ENCODE measurements at regions not wholly inside any gene's neighbourhood (a gene's known extent, or its start where the extent isn't known, plus 50 kb on each side); places are given as distances from the start of the nearest gene placed in this dataset.
A peak's percentile ranks its signal among the peaks of the same experiment; 100 is the strongest.

- H3K4me1 ChIP-seq (ENCODE audit: control insufficient read depth, low read depth, low read length): no peaks in the 10 kb centered on the region
- H2BK15ac ChIP-seq (replicated peaks; ENCODE audit: low read depth): no peak overlapping the region
- no peak overlapping the region for H3K18ac ChIP-seq (ENCODE audit: low read length)
- H3K27ac ChIP-seq (ENCODE audit: low read depth, low read length): no peak overlapping the region
- no CpG with 5 or more reads among the region's 5 CpGs for WGBS (ENCODE audit: extremely low coverage, insufficient coverage, low lambda C conversion rate)
- H2AK5ac ChIP-seq (ENCODE audit: low read length): no peak overlapping the region
- H3K4me3 ChIP-seq (ENCODE audit: low read length): no peak overlapping the region
- H3K9ac ChIP-seq (ENCODE audit: low read length): no peak overlapping the region
- no peak overlapping the region for H2BK5ac ChIP-seq (ENCODE audit: low read length)
- no peak for DNase-seq
- H3K79me2 ChIP-seq (ENCODE audit: control insufficient read depth, insufficient read depth, low read length): no peaks in the 10 kb centered on the region
- no peak overlapping the region for H3K4ac ChIP-seq (ENCODE audit: low read depth, low read length)
- H3K36me3 ChIP-seq (ENCODE audit: control insufficient read depth, insufficient read depth, low read length): no peaks in the 10 kb centered on the region
- no peak overlapping the region for H4K5ac ChIP-seq (ENCODE audit: low read length)
- H3K27me3 ChIP-seq (ENCODE audit: insufficient read depth, low read length, poor library complexity): no peaks in the 10 kb centered on the region
- H4K8ac ChIP-seq (ENCODE audit: low read depth, low read length): no peak overlapping the region
- H3K56ac ChIP-seq (ENCODE audit: low read length): peak overlapping the region; percentile 3
- H3K79me1 ChIP-seq (ENCODE audit: low read length): no peaks in the 10 kb centered on the region
- no peak overlapping the region for H3K4me2 ChIP-seq (ENCODE audit: low read length)
- H3K23ac ChIP-seq (ENCODE audit: low read length): no peak overlapping the region
- no peak overlapping the region for H2BK120ac ChIP-seq (ENCODE audit: low read depth, low read length)
Observed at GRCh38 chr15:72856549-72857040, 73.0 kb upstream of the ADPGK start.

- no peak overlapping the region for H2BK5ac ChIP-seq (ENCODE audit: low read length)
- no peak overlapping the region for H3K4me3 ChIP-seq (ENCODE audit: low read length)
- no peaks in the 10 kb centered on the region for H3K79me2 ChIP-seq (ENCODE audit: control insufficient read depth, insufficient read depth, low read length)
- DNase-seq: no peak
- H3K18ac ChIP-seq (ENCODE audit: low read length): no peak overlapping the region
- no peak overlapping the region for H4K8ac ChIP-seq (ENCODE audit: low read depth, low read length)
- no peaks in the 10 kb centered on the region for H3K36me3 ChIP-seq (ENCODE audit: control insufficient read depth, insufficient read depth, low read length)
- H3K27me3 ChIP-seq (ENCODE audit: insufficient read depth, low read length, poor library complexity): no peaks in the 10 kb centered on the region
- no peak overlapping the region for H2AK5ac ChIP-seq (ENCODE audit: low read length)
- no peak overlapping the region for H3K4ac ChIP-seq (ENCODE audit: low read depth, low read length)
- H2BK120ac ChIP-seq (ENCODE audit: low read depth, low read length): no peak overlapping the region
- WGBS (ENCODE audit: extremely low coverage, insufficient coverage, low lambda C conversion rate): no CpG with 5 or more reads among the region's 3 CpGs
- H4K5ac ChIP-seq (ENCODE audit: low read length): no peak overlapping the region
- H3K4me1 ChIP-seq (ENCODE audit: control insufficient read depth, low read depth, low read length): no peaks in the 10 kb centered on the region
- no peak overlapping the region for H3K4me2 ChIP-seq (ENCODE audit: low read length)
- H3K79me1 ChIP-seq (ENCODE audit: low read length): no peaks in the 10 kb centered on the region
- no peak overlapping the region for H3K56ac ChIP-seq (ENCODE audit: low read length)
- H3K23ac ChIP-seq (ENCODE audit: low read length): no peak overlapping the region
- no peak overlapping the region for H2BK15ac ChIP-seq (replicated peaks; ENCODE audit: low read depth)
- H3K9ac ChIP-seq (ENCODE audit: low read length): no peak overlapping the region
- H3K27ac ChIP-seq (ENCODE audit: low read depth, low read length): no peak overlapping the region
Observed at GRCh38 chr15:72855791-72856190, 72.2 kb upstream of the ADPGK start.

- Histone ChIP-seq H2BK15ac (replicated peaks; ENCODE audit: low read depth) (no peak overlapping the region), H3K9ac (ENCODE audit: low read length) (no peak overlapping the region), H3K27ac (ENCODE audit: low read depth, low read length) (no peak overlapping the region), H3K4me3 (ENCODE audit: low read length) (no peak overlapping the region), H2BK120ac (ENCODE audit: low read depth, low read length) (no peak overlapping the region), H3K4ac (ENCODE audit: low read depth, low read length) (no peak overlapping the region), H3K23ac (ENCODE audit: low read length) (no peak overlapping the region), H4K8ac (ENCODE audit: low read depth, low read length) (no peak overlapping the region), H3K4me2 (ENCODE audit: low read length) (no peak overlapping the region), H3K27me3 (ENCODE audit: insufficient read depth, low read length, poor library complexity) (no peaks in the 10 kb centered on the region), H3K56ac (ENCODE audit: low read length) (no peak overlapping the region), H3K4me1 (ENCODE audit: control insufficient read depth, low read depth, low read length) (peaks cover 3% of the 10 kb centered on the region), H3K18ac (ENCODE audit: low read length) (no peak overlapping the region), H3K79me1 (ENCODE audit: low read length) (no peaks in the 10 kb centered on the region), H3K36me3 (ENCODE audit: control insufficient read depth, insufficient read depth, low read length) (no peaks in the 10 kb centered on the region), H2BK5ac (ENCODE audit: low read length) (no peak overlapping the region), H4K5ac (ENCODE audit: low read length) (no peak overlapping the region), H2AK5ac (ENCODE audit: low read length) (no peak overlapping the region), H3K79me2 (ENCODE audit: control insufficient read depth, insufficient read depth, low read length) (no peaks in the 10 kb centered on the region)
- no CpG with 5 or more reads among the region's 3 CpGs for WGBS (ENCODE audit: extremely low coverage, insufficient coverage, low lambda C conversion rate)
- DNase-seq: no peak
Observed at GRCh38 chr15:72852273-72852672, 68.7 kb upstream of the ADPGK start.

GRCh38 chr15:72851586-72851985 lies 68.0 kb upstream of the ADPGK start:
- Histone ChIP-seq H2BK5ac (ENCODE audit: low read length) (no peak overlapping the region), H4K8ac (ENCODE audit: low read depth, low read length) (no peak overlapping the region), H3K79me1 (ENCODE audit: low read length) (no peaks in the 10 kb centered on the region), H3K27ac (ENCODE audit: low read depth, low read length) (no peak overlapping the region), H3K4me2 (ENCODE audit: low read length) (no peak overlapping the region), H3K4me1 (ENCODE audit: control insufficient read depth, low read depth, low read length) (peaks cover 3% of the 10 kb centered on the region), H3K56ac (ENCODE audit: low read length) (no peak overlapping the region), H2BK15ac (replicated peaks; ENCODE audit: low read depth) (no peak overlapping the region), H3K18ac (ENCODE audit: low read length) (no peak overlapping the region), H3K79me2 (ENCODE audit: control insufficient read depth, insufficient read depth, low read length) (no peaks in the 10 kb centered on the region), H3K4ac (ENCODE audit: low read depth, low read length) (no peak overlapping the region), H2AK5ac (ENCODE audit: low read length) (no peak overlapping the region), H2BK120ac (ENCODE audit: low read depth, low read length) (no peak overlapping the region), H3K27me3 (ENCODE audit: insufficient read depth, low read length, poor library complexity) (no peaks in the 10 kb centered on the region), H3K4me3 (ENCODE audit: low read length) (no peak overlapping the region), H3K9ac (ENCODE audit: low read length) (no peak overlapping the region), H4K5ac (ENCODE audit: low read length) (no peak overlapping the region), H3K23ac (ENCODE audit: low read length) (no peak overlapping the region), H3K36me3 (ENCODE audit: control insufficient read depth, insufficient read depth, low read length) (no peaks in the 10 kb centered on the region)
- DNase-seq: no peak
- no CpG with 5 or more reads among the region's 8 CpGs for WGBS (ENCODE audit: extremely low coverage, insufficient coverage, low lambda C conversion rate)

GRCh38 chr15:72850833-72851232 lies 67.3 kb upstream of the ADPGK start:
- Histone ChIP-seq H3K9ac (ENCODE audit: low read length) (no peak overlapping the region), H3K4me3 (ENCODE audit: low read length) (no peak overlapping the region), H3K4ac (ENCODE audit: low read depth, low read length) (no peak overlapping the region), H4K5ac (ENCODE audit: low read length) (no peak overlapping the region), H2BK5ac (ENCODE audit: low read length) (no peak overlapping the region), H2BK120ac (ENCODE audit: low read depth, low read length) (no peak overlapping the region), H2BK15ac (replicated peaks; ENCODE audit: low read depth) (no peak overlapping the region), H3K4me1 (ENCODE audit: control insufficient read depth, low read depth, low read length) (peaks cover 3% of the 10 kb centered on the region), H3K27me3 (ENCODE audit: insufficient read depth, low read length, poor library complexity) (no peaks in the 10 kb centered on the region), H3K23ac (ENCODE audit: low read length) (no peak overlapping the region), H2AK5ac (ENCODE audit: low read length) (no peak overlapping the region), H3K36me3 (ENCODE audit: control insufficient read depth, insufficient read depth, low read length) (no peaks in the 10 kb centered on the region), H4K8ac (ENCODE audit: low read depth, low read length) (no peak overlapping the region), H3K27ac (ENCODE audit: low read depth, low read length) (no peak overlapping the region), H3K4me2 (ENCODE audit: low read length) (no peak overlapping the region), H3K79me2 (ENCODE audit: control insufficient read depth, insufficient read depth, low read length) (no peaks in the 10 kb centered on the region), H3K18ac (ENCODE audit: low read length) (no peak overlapping the region), H3K79me1 (ENCODE audit: low read length) (no peaks in the 10 kb centered on the region), H3K56ac (ENCODE audit: low read length) (no peak overlapping the region)
- no peak for DNase-seq
- no CpG with 5 or more reads among the region's 3 CpGs for WGBS (ENCODE audit: extremely low coverage, insufficient coverage, low lambda C conversion rate)

- peaks cover 3% of the 10 kb centered on the region for H3K4me1 ChIP-seq (ENCODE audit: control insufficient read depth, low read depth, low read length)
- H3K9ac ChIP-seq (ENCODE audit: low read length): no peak overlapping the region
- H3K79me2 ChIP-seq (ENCODE audit: control insufficient read depth, insufficient read depth, low read length): no peaks in the 10 kb centered on the region
- no peak overlapping the region for H3K4me2 ChIP-seq (ENCODE audit: low read length)
- H3K4ac ChIP-seq (ENCODE audit: low read depth, low read length): no peak overlapping the region
- no peak overlapping the region for H2BK15ac ChIP-seq (replicated peaks; ENCODE audit: low read depth)
- no peaks in the 10 kb centered on the region for H3K36me3 ChIP-seq (ENCODE audit: control insufficient read depth, insufficient read depth, low read length)
- no peak overlapping the region for H3K56ac ChIP-seq (ENCODE audit: low read length)
- no peak for DNase-seq
- no peaks in the 10 kb centered on the region for H3K79me1 ChIP-seq (ENCODE audit: low read length)
- no peak overlapping the region for H2AK5ac ChIP-seq (ENCODE audit: low read length)
- no peaks in the 10 kb centered on the region for H3K27me3 ChIP-seq (ENCODE audit: insufficient read depth, low read length, poor library complexity)
- no peak overlapping the region for H4K5ac ChIP-seq (ENCODE audit: low read length)
- no peak overlapping the region for H3K4me3 ChIP-seq (ENCODE audit: low read length)
- no peak overlapping the region for H2BK5ac ChIP-seq (ENCODE audit: low read length)
- H3K18ac ChIP-seq (ENCODE audit: low read length): no peak overlapping the region
- H3K23ac ChIP-seq (ENCODE audit: low read length): no peak overlapping the region
- H4K8ac ChIP-seq (ENCODE audit: low read depth, low read length): no peak overlapping the region
- H3K27ac ChIP-seq (ENCODE audit: low read depth, low read length): no peak overlapping the region
- H2BK120ac ChIP-seq (ENCODE audit: low read depth, low read length): no peak overlapping the region
- no CpG with 5 or more reads among the region's 3 CpGs for WGBS (ENCODE audit: extremely low coverage, insufficient coverage, low lambda C conversion rate)
Observed at GRCh38 chr15:72847806-72848205, 64.2 kb upstream of the ADPGK start.
